Pancreas (tissue), 10 donors: ENCODE measurements at regions not wholly inside any gene's neighbourhood (a gene's known extent, or its start where the extent isn't known, plus 50 kb on each side); places are given as distances from the start of the nearest gene placed in this dataset.

ENCODE experiments used
- ATAC-seq, 4 donors: fragments of 200-7000 bp; cut with Tn5 transposase; one replicate each; pipeline versions ENCODE4 v1.8.0 to v1.9.1; 2020; ENCODE audit warnings: mild to moderate bottlenecking in 4 of 4, moderate library complexity in 4 of 4
- DNase-seq, 6 donors: peaks; one replicate each; pipeline ENCODE4 v3.0.0-alpha.2; 2020
- FAIRE-seq: peaks from 2 replicates; lab custom pipeline; 2012; peaks lifted over from hg19 to GRCh38; lab: Jason Lieb, UNC
- H3K27ac ChIP-seq, 4 donors: fragments of 200-600 bp; sonication (generic); 1 replicate in 3 of 4; 2 replicates in 1 of 4; pipeline versions ENCODE4 v1.5.0 to v1.8.0; 2020
- H3K27me3 ChIP-seq, 4 donors: fragments of 200-600 bp; one replicate each; pipeline ENCODE4 v1.8.0; 2021
- H3K36me3 ChIP-seq, 3 donors: fragments of 200-600 bp; sonication (generic) in 1 of 3; one replicate each; pipeline versions ENCODE4 v1.5.0 to v1.8.0; 2020 to 2021
- H3K4me1 ChIP-seq, 3 donors: fragments of 200-600 bp; one replicate each; pipeline ENCODE4 v1.8.0; 2021
- H3K4me3 ChIP-seq, 4 donors: fragments of 200-600 bp; sonication (generic) in 2 of 4; one replicate each; pipeline versions ENCODE4 v1.5.0 to v1.8.0; 2020 to 2021
- H3K9me3 ChIP-seq, 4 donors: fragments of 200-600 bp; one replicate each; pipeline ENCODE4 v1.8.0; 2021
- CTCF ChIP-seq, 4 donors: fragments of 200-600 bp; sonication (generic) in 3 of 4; IDR thresholded peaks; one replicate each; pipeline versions ENCODE4 v1.5.0 to v1.8.0; 2021; ENCODE audit warnings: antibody characterized with exemption in 4 of 4
- WGBS, 2 donors: extraction: QIAGEN DNeasy Blood & Tissue Kit; methylation state at CpG; one replicate each; pipeline ENCODE4 v1.1.7; 2013; 5-methylcytosine and 5-hydroxymethylcytosine counted together
- intact Hi-C, 3 donors: fragments of 100-400 bp; cut with DNase I; formaldehyde crosslinking; loops; one replicate each; pipeline versions ENCODE4 v1.11.1 to v1.14.2; 2022
- donor health status: healthy with polysubstance abuse.
- donor health status: DM: no; HTN: no; CAD: no; lungs with moderate emphysema.
- donor health status: DM: no; HTN: no; CAD: no.
- donor health status: control.
- donor health status: control.
- donor health status: Bipolar disorder and iron deficiency.
- donor health status: DM: yes; HTN: yes; CAD: no.
- donor health status: DM: no; HTN: no; CAD: no.
- donor health status: DM: no; HTN: no; CAD: no.
- donor health status: DM: yes; HTN: yes; CAD: no.

- WGBS, 2 donors: 68 to 70% methylated on average over 6 of the region's 6 CpGs
- DNase-seq (no peak), ATAC-seq (no peak), FAIRE-seq (no peak)
- intact Hi-C loops: no loop called here
- Histone ChIP-seq H3K4me1 (no peaks in the 10 kb centered on the region), H3K27ac (no peak overlapping the region), H3K27me3 (no peaks in the 10 kb centered on the region), H3K4me3 (no peak overlapping the region), H3K36me3 (no peaks in the 10 kb centered on the region), H3K9me3 (no peaks in the 10 kb centered on the region)
- TF ChIP-seq CTCF (IDR thresholded peaks at IDR 0.05): no peak
These were observed 173.0 kb upstream of the RORA start for GRCh38 chr15:61401903-61402698.

GRCh38 chr15:61398310-61398709 is 169.2 kb upstream of the RORA start:
- H3K4me1 ChIP-seq: no peaks in the 10 kb centered on the region
- ATAC-seq (no peak), DNase-seq (no peak), FAIRE-seq (no peak)
- no peak for TF ChIP-seq CTCF (IDR thresholded peaks at IDR 0.05)
- no peak overlapping the region for H3K4me3 ChIP-seq
- intact Hi-C loops: no loop called here
- no peaks in the 10 kb centered on the region for H3K27me3 ChIP-seq
- no peaks in the 10 kb centered on the region for H3K36me3 ChIP-seq
- no peak overlapping the region for H3K27ac ChIP-seq
- no peaks in the 10 kb centered on the region for H3K9me3 ChIP-seq

- Histone ChIP-seq H3K9me3 (no peaks in the 10 kb centered on the region), H3K4me1 (no peaks in the 10 kb centered on the region), H3K27me3 (no peaks in the 10 kb centered on the region), H3K36me3 (no peaks in the 10 kb centered on the region), H3K4me3 (no peak overlapping the region), H3K27ac (no peak overlapping the region)
- 85 to 90% methylated on average over 5 of the region's 5 CpGs for WGBS, 2 donors
- intact Hi-C loops: no loop called here
- no peak for FAIRE-seq
- no peak for DNase-seq
- no peak for TF ChIP-seq CTCF (IDR thresholded peaks at IDR 0.05)
- no peak for ATAC-seq
These were observed 167.3 kb upstream of the RORA start for GRCh38 chr15:61396235-61396919.

- no peaks in the 10 kb centered on the region for H3K36me3 ChIP-seq
- 45 to 56% methylated on average over 3 of the region's 3 CpGs for WGBS, 2 donors
- no peak for TF ChIP-seq CTCF (IDR thresholded peaks at IDR 0.05)
- DNase-seq (no peak), ATAC-seq (no peak), FAIRE-seq (no peak)
- no peaks in the 10 kb centered on the region for H3K27me3 ChIP-seq
- H3K4me3 ChIP-seq: no peak overlapping the region
- intact Hi-C loops: no loop called here
- no peak overlapping the region for H3K27ac ChIP-seq
- H3K4me1 ChIP-seq: no peaks in the 10 kb centered on the region
- no peaks in the 10 kb centered on the region for H3K9me3 ChIP-seq
These were observed 164.8 kb upstream of the RORA start for GRCh38 chr15:61393949-61394348.

- no peak for FAIRE-seq
- no peak for DNase-seq
- Histone ChIP-seq H3K36me3 (no peaks in the 10 kb centered on the region), H3K27me3 (no peaks in the 10 kb centered on the region), H3K9me3 (no peaks in the 10 kb centered on the region), H3K27ac (no peak overlapping the region), H3K4me3 (no peak overlapping the region), H3K4me1 (no peaks in the 10 kb centered on the region)
- 73 to 82% methylated on average over 3 of the region's 3 CpGs for WGBS, 2 donors
- intact Hi-C loops: no loop called here
- no peak for TF ChIP-seq CTCF (IDR thresholded peaks at IDR 0.05)
- ATAC-seq: no peak
These were observed 164.4 kb upstream of the RORA start for GRCh38 chr15:61393524-61393923.
